ENCODE measurements at regions not wholly inside any gene's neighbourhood (a gene's known extent, or its start where the extent isn't known, plus 50 kb on each side); places are given as distances from the start of the nearest gene placed in this dataset.

GRCh38 chr16:51888534-51888933, 658.4 kb downstream of the TOX3 start:
- RAD21 ChIA-PET (ENCODE audit: low non-redundant PET in 1 of 2, low total read pairs in 2 of 2, uncharacterized antibody in 2 of 2, unreplicated experiment in 2 of 2), result no interaction called here
- Histone ChIP-seq H3K4me3 (replicated peaks in 1 of 2; ENCODE audit: low read depth in 1 of 2, low read length in 2 of 2) (no peak overlapping the region), H3K27me3 (ENCODE audit: insufficient read depth, low read length) (no peaks in the 10 kb centered on the region), H3K79me2 (ENCODE audit: insufficient read depth, low read length) (no peaks in the 10 kb centered on the region), H3K9me3 (ENCODE audit: control insufficient read depth in 1 of 2, insufficient read depth in 1 of 2, low read depth in 1 of 2, low read length in 2 of 2) (peaks cover 0 to 14% of the 10 kb centered on the region in 2 experiments; a peak in 2 of 4 replicates), H3K36me3 (ENCODE audit: control insufficient read depth in 1 of 2, insufficient read depth in 2 of 2, low read length in 2 of 2) (no peaks in the 10 kb centered on the region), H3K9ac (ENCODE audit: low read length) (no peak overlapping the region), H3K27ac (ENCODE audit: low read depth, low read length) (no peak overlapping the region), H2AFZ (ENCODE audit: low read depth, low read length, poor library complexity, severe bottlenecking) (no peak overlapping the region), H4K20me1 (ENCODE audit: insufficient read depth) (no peaks in the 10 kb centered on the region), H3K9me2 (ENCODE audit: insufficient read depth) (no peaks in the 10 kb centered on the region), H3K4me1 (ENCODE audit: control insufficient read depth in 1 of 2, insufficient read depth in 2 of 2, low read length in 2 of 2) (no peaks in the 10 kb centered on the region), H3K4me2 (ENCODE audit: low read length) (no peak overlapping the region)
- ATAC-seq (no peak), DNase-seq (ENCODE audit: low read depth, low spot score) (no peak)
- no TSS peak for BruUV-seq (replicated peaks)
- TF ChIP-seq SIN3A (IDR thresholded peaks at IDR 0.05; ENCODE audit: low read depth), result no peak
- TF ChIP-seq, protein P1, sequence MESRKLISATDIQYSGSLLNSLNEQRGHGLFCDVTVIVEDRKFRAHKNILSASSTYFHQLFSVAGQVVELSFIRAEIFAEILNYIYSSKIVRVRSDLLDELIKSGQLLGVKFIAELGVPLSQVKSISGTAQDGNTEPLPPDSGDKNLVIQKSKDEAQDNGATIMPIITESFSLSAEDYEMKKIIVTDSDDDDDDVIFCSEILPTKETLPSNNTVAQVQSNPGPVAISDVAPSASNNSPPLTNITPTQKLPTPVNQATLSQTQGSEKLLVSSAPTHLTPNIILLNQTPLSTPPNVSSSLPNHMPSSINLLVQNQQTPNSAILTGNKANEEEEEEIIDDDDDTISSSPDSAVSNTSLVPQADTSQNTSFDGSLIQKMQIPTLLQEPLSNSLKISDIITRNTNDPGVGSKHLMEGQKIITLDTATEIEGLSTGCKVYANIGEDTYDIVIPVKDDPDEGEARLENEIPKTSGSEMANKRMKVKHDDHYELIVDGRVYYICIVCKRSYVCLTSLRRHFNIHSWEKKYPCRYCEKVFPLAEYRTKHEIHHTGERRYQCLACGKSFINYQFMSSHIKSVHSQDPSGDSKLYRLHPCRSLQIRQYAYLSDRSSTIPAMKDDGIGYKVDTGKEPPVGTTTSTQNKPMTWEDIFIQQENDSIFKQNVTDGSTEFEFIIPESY (IDR thresholded peaks at IDR 0.05; ENCODE audit: extremely low read depth, insufficient replicate concordance, low read length), result no peak
- no peak for TF ChIP-seq ZNF274 (IDR thresholded peaks at IDR 0.05; ENCODE audit: low read depth, low read length)
- TF ChIP-seq EGR1 (IDR thresholded peaks at IDR 0.05; ENCODE audit: low read depth), result no peak
- POLR2A ChIA-PET, result no interaction called here
- CTCF ChIA-PET, result no interaction called here
- intact Hi-C loops (cut with micrococcal nuclease), result no loop called here

- no peak overlapping the region for H3K4me3 ChIP-seq (replicated peaks in 1 of 2; ENCODE audit: low read depth in 1 of 2, low read length in 2 of 2)
- no peaks in the 10 kb centered on the region for H3K27me3 ChIP-seq (ENCODE audit: insufficient read depth, low read length)
- no peak overlapping the region for H3K4me2 ChIP-seq (ENCODE audit: low read length)
- no TSS peak for BruUV-seq (replicated peaks)
- DNase-seq (ENCODE audit: low read depth, low spot score) (no peak), ATAC-seq (no peak)
- H3K27ac ChIP-seq (ENCODE audit: low read depth, low read length), result no peak overlapping the region
- H2AFZ ChIP-seq (ENCODE audit: low read depth, low read length, poor library complexity, severe bottlenecking), result no peak overlapping the region
- no peaks in the 10 kb centered on the region for H3K4me1 ChIP-seq (ENCODE audit: control insufficient read depth in 1 of 2, insufficient read depth in 2 of 2, low read length in 2 of 2)
- ChIA-PET RAD21 (ENCODE audit: low non-redundant PET in 1 of 2, low total read pairs in 2 of 2, uncharacterized antibody in 2 of 2, unreplicated experiment in 2 of 2) (no interaction called here), POLR2A (no interaction called here), CTCF (no interaction called here)
- intact Hi-C loops (cut with micrococcal nuclease), result no loop called here
- peaks cover 0 to 10% of the 10 kb centered on the region in 2 experiments; a peak in 2 of 4 replicates for H3K9me3 ChIP-seq (ENCODE audit: control insufficient read depth in 1 of 2, insufficient read depth in 1 of 2, low read depth in 1 of 2, low read length in 2 of 2)
- no peak overlapping the region for H3K9ac ChIP-seq (ENCODE audit: low read length)
- TF ChIP-seq RAD21 (IDR thresholded peaks at IDR 0.05; ENCODE audit: low read depth) (no peak), SRF (IDR thresholded peaks at IDR 0.05; ENCODE audit: low read depth) (no peak), ELF1 (IDR thresholded peaks at IDR 0.05; ENCODE audit: borderline replicate concordance, low read depth) (no peak), CBX3 (IDR thresholded peaks at IDR 0.05; ENCODE audit: low read depth) (no peak), MAX (IDR thresholded peaks at IDR 0.05) (no peak), EZH2phosphoT487 (IDR thresholded peaks at IDR 0.05; ENCODE audit: borderline replicate concordance) (no peak), CEBPB (IDR thresholded peaks at IDR 0.05; ENCODE audit: low read depth) (no peak), YY1 (IDR thresholded peaks at IDR 0.05; ENCODE audit: extremely low read depth, insufficient replicate concordance, low read depth, low read length) (no peak), SIN3A (IDR thresholded peaks at IDR 0.05; ENCODE audit: low read depth) (no peak), ZNF274 (IDR thresholded peaks at IDR 0.05; ENCODE audit: low read depth, low read length) (no peak), JUND (IDR thresholded peaks at IDR 0.05) (no peak)
- TF ChIP-seq, protein P2, sequence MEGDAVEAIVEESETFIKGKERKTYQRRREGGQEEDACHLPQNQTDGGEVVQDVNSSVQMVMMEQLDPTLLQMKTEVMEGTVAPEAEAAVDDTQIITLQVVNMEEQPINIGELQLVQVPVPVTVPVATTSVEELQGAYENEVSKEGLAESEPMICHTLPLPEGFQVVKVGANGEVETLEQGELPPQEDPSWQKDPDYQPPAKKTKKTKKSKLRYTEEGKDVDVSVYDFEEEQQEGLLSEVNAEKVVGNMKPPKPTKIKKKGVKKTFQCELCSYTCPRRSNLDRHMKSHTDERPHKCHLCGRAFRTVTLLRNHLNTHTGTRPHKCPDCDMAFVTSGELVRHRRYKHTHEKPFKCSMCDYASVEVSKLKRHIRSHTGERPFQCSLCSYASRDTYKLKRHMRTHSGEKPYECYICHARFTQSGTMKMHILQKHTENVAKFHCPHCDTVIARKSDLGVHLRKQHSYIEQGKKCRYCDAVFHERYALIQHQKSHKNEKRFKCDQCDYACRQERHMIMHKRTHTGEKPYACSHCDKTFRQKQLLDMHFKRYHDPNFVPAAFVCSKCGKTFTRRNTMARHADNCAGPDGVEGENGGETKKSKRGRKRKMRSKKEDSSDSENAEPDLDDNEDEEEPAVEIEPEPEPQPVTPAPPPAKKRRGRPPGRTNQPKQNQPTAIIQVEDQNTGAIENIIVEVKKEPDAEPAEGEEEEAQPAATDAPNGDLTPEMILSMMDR (IDR thresholded peaks at IDR 0.05 in 2 of 3, conservative IDR thresholded peaks at IDR 0.05 in 1 of 3; ENCODE audit: borderline replicate concordance in 1 of 3, insufficient read depth in 1 of 3, low read depth in 2 of 3, low read length in 2 of 3), result no peak
- no peaks in the 10 kb centered on the region for H4K20me1 ChIP-seq (ENCODE audit: insufficient read depth)
- no peaks in the 10 kb centered on the region for H3K79me2 ChIP-seq (ENCODE audit: insufficient read depth, low read length)
- no peaks in the 10 kb centered on the region for H3K9me2 ChIP-seq (ENCODE audit: insufficient read depth)
- no peaks in the 10 kb centered on the region for H3K36me3 ChIP-seq (ENCODE audit: control insufficient read depth in 1 of 2, insufficient read depth in 2 of 2, low read length in 2 of 2)
Observed at GRCh38 chr16:51888016-51888415, 658.9 kb downstream of the TOX3 start.
